ENCODE measurements at regions not wholly inside any gene's neighbourhood (a gene's known extent, or its start where the extent isn't known, plus 50 kb on each side); places are given as distances from the start of the nearest gene placed in this dataset.

DNA sequence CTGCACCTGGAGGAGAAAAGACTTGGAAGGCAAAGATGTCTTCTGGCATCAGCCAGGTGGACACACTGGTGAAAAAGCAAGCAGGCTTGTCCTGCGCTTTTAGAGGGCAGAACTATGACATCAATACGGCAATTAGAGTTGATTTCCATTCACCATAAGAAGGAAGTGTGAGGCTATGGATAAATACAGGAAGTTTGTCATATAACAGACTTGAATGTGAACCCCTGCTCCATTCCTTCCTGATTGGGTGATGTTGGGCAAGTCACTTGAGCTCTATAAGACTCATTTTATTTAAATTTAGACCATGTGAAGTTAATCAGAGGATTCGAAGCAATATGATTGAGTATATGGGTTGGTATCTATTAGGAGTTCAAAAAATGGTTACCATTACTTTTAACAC lies 137.8 kb downstream of the PLPP3 start:
- ChIA-PET POLR2A (ENCODE audit: partially characterized antibody) (no interaction called here), CTCF (ENCODE audit: partially characterized antibody) (interaction anchor here (1.0 to 1.1 kb wide), 2 partner anchors 11 to 226 kb away, joined by 3 read pairs; no protein-coding TSS in a partner anchor)
- no peak overlapping the region for H3K56ac ChIP-seq (replicated peaks; ENCODE audit: insufficient read length, low read depth, low read length)
- no peaks in the 10 kb centered on the region for H3K9me3 ChIP-seq (ENCODE audit: insufficient read depth in 2 of 2, low read depth in 1 of 2, low read length in 1 of 2)
- no peak overlapping the region for H4K91ac ChIP-seq (replicated peaks; ENCODE audit: insufficient read length, low read length)
- H2AFZ ChIP-seq (ENCODE audit: low read length) = no peak overlapping the region
- no peak overlapping the region for H2BK120ac ChIP-seq (replicated peaks; ENCODE audit: low read depth, low read length)
- H3K27me3 ChIP-seq (replicated peaks in 1 of 4; ENCODE audit: control insufficient read depth in 3 of 4, extremely low read depth in 1 of 4, insufficient read depth in 3 of 4, low read length in 3 of 4) = peaks cover 0 to 2% (median 0%) of the 10 kb centered on the region in 4 experiments; a peak in 1 of 7 replicates
- no peak overlapping the region for H2BK15ac ChIP-seq (ENCODE audit: low read length)
- H2BK5ac ChIP-seq (ENCODE audit: low read depth, low read length) = no peak overlapping the region
- H2BK12ac ChIP-seq (ENCODE audit: low read depth, low read length) = no peak overlapping the region
- no peak overlapping the region for H3K4me3 ChIP-seq (ENCODE audit: extremely low read depth in 1 of 4, insufficient read depth in 2 of 4, low read depth in 3 of 4, low read length in 4 of 4)
- H3K36me3 ChIP-seq (ENCODE audit: control insufficient read depth in 2 of 4, insufficient read depth in 4 of 4, low read length in 3 of 4) = no peaks in the 10 kb centered on the region
- no peak overlapping the region for H3K4me2 ChIP-seq (ENCODE audit: insufficient read depth in 1 of 2, low read depth in 2 of 2, low read length in 2 of 2)
- FAIRE-seq (no peak), DNase-seq (ENCODE audit: low read depth in 1 of 2, low spot score in 2 of 2) (no peak)
- no peaks in the 10 kb centered on the region for H3K23me2 ChIP-seq (ENCODE audit: low read depth, low read length)
- no peak overlapping the region for H3K14ac ChIP-seq (ENCODE audit: insufficient read length)
- no peak overlapping the region for H3K18ac ChIP-seq (ENCODE audit: extremely low read depth, low read length)
- 94% methylated on average over 3 of the region's 3 CpGs; no CpG with 5 or more reads in 1 of the 2 experiments for WGBS, 2 experiments (ENCODE audit: extremely low coverage in 1 of 2, insufficient coverage in 1 of 2, insufficient read length in 1 of 2, insufficient replicate concordance in 2 of 2, low coverage in 1 of 2, low lambda C conversion rate in 2 of 2, missing lambda C conversion rate in 1 of 2)
- H4K5ac ChIP-seq (ENCODE audit: insufficient read length, low read depth, low read length) = no peak overlapping the region
- no peak overlapping the region for H3K9ac ChIP-seq (replicated peaks in 1 of 4; ENCODE audit: extremely low read depth in 1 of 4, low read depth in 3 of 4, low read length in 3 of 4)
- no peak overlapping the region for H3K27ac ChIP-seq (ENCODE audit: low read depth, low read length)
- no peaks in the 10 kb centered on the region for H3K79me2 ChIP-seq (ENCODE audit: control insufficient read depth in 1 of 2, insufficient read depth in 2 of 2, low read length in 2 of 2)
- no peak overlapping the region for H3K4ac ChIP-seq (replicated peaks; ENCODE audit: insufficient read length, low read depth, low read length)
- H2AK5ac ChIP-seq (ENCODE audit: low read depth, low read length) = no peak overlapping the region; the same call in 1 of the 2 replicates
- H4K8ac ChIP-seq (ENCODE audit: extremely low read depth, insufficient read depth, low read length) = no peak overlapping the region
- H3K79me1 ChIP-seq (ENCODE audit: low read depth, low read length) = no peaks in the 10 kb centered on the region
- H2BK20ac ChIP-seq (ENCODE audit: low read length) = no peak overlapping the region
- no peak overlapping the region for H3K23ac ChIP-seq (ENCODE audit: insufficient read length)
- no peaks in the 10 kb centered on the region for H4K20me1 ChIP-seq (replicated peaks in 1 of 2; ENCODE audit: control insufficient read depth in 1 of 2, insufficient read depth in 2 of 2, low read length in 2 of 2)
- H3K4me1 ChIP-seq (replicated peaks in 1 of 4; ENCODE audit: control insufficient read depth in 3 of 4, insufficient read depth in 4 of 4, low read length in 3 of 4) = peaks cover 4 to 13% (median 12%) of the 10 kb centered on the region in 4 experiments
- TF ChIP-seq FOSL1 (IDR thresholded peaks at IDR 0.05; ENCODE audit: insufficient read depth, low read depth, low read length) = no peak
